GM12874 (cell line): ENCODE measurements at regions not wholly inside any gene's neighbourhood (a gene's known extent, or its start where the extent isn't known, plus 50 kb on each side); places are given as distances from the start of the nearest gene placed in this dataset.
A peak's percentile ranks its signal among the peaks of the same experiment; 100 is the strongest.

Experiments
- TF ChIP-seq, protein P1 (sequence below): IDR thresholded peaks from 2 replicates; pipeline ENCODE4 v1.5.1; 2011; ENCODE audit warnings: low read depth, mild to moderate bottlenecking, control low read depth, low read length, moderate library complexity; ENCODE audit not compliant: insufficient read depth

DNA sequence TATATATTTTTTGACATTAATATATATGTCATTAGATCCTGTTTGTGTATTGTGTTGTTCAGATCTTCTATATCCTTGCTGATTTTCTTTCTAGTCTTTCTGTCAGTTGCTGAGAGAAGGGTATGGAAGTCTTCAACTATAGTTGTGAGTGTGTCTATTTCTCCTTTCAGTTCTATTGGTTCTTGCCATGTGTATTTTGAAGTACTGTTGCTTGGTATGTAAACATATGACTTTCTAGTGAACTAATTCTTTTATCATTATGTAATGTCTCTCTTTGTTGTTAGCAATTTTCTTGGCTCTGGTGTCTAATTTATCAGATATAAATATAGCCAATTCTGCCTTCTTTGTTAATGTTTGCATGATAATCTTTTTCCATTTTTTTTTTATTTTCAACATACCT, 84.3 kb upstream of the CAST start:
- TF ChIP-seq, protein P1, sequence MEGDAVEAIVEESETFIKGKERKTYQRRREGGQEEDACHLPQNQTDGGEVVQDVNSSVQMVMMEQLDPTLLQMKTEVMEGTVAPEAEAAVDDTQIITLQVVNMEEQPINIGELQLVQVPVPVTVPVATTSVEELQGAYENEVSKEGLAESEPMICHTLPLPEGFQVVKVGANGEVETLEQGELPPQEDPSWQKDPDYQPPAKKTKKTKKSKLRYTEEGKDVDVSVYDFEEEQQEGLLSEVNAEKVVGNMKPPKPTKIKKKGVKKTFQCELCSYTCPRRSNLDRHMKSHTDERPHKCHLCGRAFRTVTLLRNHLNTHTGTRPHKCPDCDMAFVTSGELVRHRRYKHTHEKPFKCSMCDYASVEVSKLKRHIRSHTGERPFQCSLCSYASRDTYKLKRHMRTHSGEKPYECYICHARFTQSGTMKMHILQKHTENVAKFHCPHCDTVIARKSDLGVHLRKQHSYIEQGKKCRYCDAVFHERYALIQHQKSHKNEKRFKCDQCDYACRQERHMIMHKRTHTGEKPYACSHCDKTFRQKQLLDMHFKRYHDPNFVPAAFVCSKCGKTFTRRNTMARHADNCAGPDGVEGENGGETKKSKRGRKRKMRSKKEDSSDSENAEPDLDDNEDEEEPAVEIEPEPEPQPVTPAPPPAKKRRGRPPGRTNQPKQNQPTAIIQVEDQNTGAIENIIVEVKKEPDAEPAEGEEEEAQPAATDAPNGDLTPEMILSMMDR, result no peak

DNA sequence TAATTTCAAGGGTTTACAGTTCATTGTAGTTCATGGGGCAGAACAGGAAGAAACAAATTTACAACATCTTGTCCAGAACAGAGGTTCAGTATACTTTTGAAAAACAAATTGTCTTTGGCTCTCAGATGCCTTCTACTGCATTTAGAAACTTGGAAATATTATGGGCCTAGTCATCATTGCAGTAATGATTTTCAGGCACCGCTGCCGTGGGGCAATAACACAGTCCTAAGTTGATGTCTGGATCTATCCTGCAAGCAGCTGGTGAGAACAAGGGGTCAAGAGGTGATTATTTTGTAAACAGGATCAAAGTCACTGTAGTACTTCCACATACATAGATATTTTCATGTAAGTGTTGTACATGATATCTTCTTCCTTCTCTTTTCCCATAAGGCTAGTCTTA, 82.5 kb upstream of the CAST start:
- TF ChIP-seq, protein P1, result no peak

DNA sequence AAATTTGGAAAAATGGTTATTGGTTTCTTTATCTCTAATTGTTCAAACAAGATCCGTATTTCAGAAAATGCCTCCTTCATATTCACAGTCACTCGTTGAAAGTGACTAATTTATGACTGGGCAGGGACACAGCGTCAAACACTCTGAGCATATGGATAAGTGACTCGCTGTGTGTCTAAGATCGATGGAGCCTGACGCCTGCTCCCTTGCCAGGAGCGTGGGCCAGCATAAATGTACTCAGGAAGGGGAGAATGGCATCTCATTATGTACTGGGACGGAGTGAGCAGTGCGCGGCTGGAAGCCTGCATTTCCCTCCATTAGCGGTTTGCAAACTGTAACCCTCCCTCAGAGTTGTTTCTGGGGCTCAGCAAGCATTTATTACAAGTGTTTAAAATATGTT, 79.8 kb upstream of the CAST start:
- TF ChIP-seq, protein P1, result no peak

DNA sequence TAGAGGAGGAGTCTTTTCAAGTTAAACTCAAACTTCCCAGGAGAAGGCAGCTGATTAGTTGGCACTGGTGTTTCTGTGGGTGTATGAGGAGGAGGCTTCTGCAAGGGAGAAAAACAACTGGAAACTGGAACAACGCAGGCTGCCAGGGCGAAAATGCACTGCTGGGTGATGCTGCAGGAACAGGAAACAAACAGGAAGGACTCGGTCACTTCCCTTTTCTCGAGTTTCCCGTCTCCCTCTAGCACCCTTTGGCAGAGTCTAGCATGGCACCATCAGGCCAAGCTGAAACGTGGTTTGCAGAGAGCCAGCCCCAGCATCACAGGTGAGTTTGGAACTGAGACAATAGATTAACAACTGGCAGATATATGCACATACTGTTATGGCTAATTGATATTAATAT, 77.5 kb upstream of the CAST start:
- TF ChIP-seq, protein P1, result no peak

DNA sequence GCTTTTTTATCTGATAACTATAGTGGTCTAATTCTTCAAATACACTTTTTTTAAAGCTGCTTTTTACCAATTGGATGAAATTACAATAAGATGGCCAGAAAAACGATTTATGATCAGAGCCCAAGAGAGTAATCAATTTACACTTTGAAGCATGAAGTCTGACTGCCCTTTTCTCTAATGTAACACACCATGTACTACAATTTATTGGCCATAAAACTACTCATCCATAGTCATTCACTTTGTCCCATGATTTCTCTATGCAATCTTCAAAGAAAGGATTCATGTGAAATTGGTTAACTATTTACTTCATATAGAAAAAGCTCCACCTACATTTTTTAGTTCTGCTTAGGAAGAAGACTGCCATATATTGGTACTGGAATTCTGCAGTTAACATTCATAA, 73.6 kb upstream of the CAST start:
- TF ChIP-seq, protein P1, result no peak

DNA sequence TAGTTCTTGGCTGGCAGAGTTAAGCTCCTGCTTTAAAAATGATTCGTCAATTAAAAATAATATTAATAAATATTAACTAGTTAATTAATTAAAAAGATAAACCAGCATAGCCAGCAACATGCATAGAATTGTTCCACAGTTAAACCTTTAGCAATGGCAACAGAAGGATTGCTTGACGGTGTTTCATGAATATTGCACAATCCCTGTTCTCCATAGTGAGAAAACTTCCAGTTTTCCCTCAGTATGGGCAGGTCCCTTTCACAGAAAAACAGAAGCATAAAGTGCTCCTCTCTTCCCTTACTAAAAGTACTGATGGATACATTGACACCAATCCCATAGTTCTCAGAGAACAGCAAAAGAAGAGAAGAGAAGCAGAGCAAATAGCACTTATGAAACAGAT, 71.4 kb upstream of the CAST start:
- TF ChIP-seq, protein P1, result no peak

DNA sequence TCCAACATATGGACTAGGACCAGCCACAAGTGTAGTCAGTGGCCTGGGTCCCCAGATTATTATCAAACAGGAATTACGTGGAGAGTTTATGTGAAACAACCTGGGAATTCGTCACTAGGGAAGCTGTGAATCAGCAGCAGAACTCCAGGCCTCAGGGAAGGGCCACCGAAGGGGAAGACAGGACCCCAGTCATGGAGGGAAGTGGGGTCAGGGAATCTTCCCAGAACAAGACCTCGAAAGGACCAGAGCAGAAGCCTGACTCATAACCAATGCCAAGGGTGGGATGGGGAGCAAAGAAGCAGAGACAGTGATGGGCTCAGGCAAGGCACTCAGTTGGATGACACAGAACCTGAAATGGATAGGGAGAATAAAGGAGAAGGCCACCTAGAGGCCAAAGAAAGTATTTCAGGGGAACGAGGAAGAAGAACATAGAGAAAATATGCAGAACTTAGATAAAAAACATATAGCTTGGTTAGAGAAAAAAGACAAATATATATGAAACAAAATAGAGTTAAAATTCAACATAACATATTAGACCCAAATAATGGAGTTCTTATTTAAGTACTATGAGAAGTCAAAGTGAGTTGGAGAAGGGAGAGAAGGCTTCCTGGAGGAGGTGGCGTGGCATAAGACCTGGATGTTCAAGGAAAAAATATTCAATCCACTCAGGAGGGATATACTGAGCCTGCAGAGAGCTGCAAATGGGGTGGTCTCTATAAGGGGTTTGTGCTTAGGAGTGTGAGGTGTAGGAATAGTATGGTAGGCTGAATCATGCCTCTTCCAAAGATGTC, 66.7 kb upstream of the CAST start:
- TF ChIP-seq, protein P1, result peak; percentile 40; the same call in 1 of the 2 replicates
